Lower leg skin (tissue), 3 donors: ENCODE measurements at regions not wholly inside any gene's neighbourhood (a gene's known extent, or its start where the extent isn't known, plus 50 kb on each side); places are given as distances from the start of the nearest gene placed in this dataset.

Experiments
- POLR2A ChIP-seq, 2 donors: fragments of 450-650 bp; IDR thresholded peaks; one replicate each; pipeline ENCODE4 v1.6.1; 2016 to 2017; ENCODE audit warnings: antibody characterized with exemption in 2 of 2, mild to moderate bottlenecking in 1 of 2, moderate library complexity in 1 of 2
- TF ChIP-seq, protein P1 (sequence below), 3 donors: fragments of 450-650 bp; IDR thresholded peaks; one replicate each; pipeline ENCODE4 v1.5.1; 2016; ENCODE audit warnings: antibody characterized with exemption in 3 of 3, mild to moderate bottlenecking in 3 of 3, moderate library complexity in 2 of 3

DNA sequence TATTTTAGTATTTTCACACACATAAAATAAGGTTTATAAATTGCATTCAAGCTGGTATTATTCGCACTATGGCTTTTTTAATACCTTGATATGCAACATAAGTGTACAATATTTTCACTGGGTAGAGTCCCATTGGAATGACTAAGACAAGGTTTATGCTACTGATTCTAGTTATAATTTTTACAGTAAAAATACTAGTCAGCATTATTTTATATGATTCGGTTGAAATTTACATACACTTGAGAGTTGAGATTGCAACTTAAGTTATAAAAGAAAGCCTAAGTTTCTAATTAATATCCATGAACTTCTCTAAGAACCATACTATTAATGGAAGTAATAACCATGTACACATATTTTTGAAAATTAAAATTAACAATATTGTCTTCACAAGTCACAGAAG is 723.9 kb upstream of the NR2F2 start:
- TF ChIP-seq, protein P1, sequence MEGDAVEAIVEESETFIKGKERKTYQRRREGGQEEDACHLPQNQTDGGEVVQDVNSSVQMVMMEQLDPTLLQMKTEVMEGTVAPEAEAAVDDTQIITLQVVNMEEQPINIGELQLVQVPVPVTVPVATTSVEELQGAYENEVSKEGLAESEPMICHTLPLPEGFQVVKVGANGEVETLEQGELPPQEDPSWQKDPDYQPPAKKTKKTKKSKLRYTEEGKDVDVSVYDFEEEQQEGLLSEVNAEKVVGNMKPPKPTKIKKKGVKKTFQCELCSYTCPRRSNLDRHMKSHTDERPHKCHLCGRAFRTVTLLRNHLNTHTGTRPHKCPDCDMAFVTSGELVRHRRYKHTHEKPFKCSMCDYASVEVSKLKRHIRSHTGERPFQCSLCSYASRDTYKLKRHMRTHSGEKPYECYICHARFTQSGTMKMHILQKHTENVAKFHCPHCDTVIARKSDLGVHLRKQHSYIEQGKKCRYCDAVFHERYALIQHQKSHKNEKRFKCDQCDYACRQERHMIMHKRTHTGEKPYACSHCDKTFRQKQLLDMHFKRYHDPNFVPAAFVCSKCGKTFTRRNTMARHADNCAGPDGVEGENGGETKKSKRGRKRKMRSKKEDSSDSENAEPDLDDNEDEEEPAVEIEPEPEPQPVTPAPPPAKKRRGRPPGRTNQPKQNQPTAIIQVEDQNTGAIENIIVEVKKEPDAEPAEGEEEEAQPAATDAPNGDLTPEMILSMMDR (IDR thresholded peaks at IDR 0.05) = no peak
- TF ChIP-seq POLR2A (IDR thresholded peaks at IDR 0.05) = no peak
